HEK293 (cell line): ENCODE measurements at regions not wholly inside any gene's neighbourhood (a gene's known extent, or its start where the extent isn't known, plus 50 kb on each side); places are given as distances from the start of the nearest gene placed in this dataset.
"Not testable (repeated sequence)": the region's sequence is repeated elsewhere in the genome, so short reads cannot be mapped to it uniquely, and the experiment has no call there.

Experiments
- CTCF ChIP-seq: fragments of 450-650 bp; formaldehyde crosslinking; IDR thresholded peaks from 2 replicates; pipeline ENCODE4 v1.5.1; 2016; ENCODE audit warnings: missing biosample characterization, missing genetic modification characterization
- HIC1 ChIP-seq: fragments of 450-650 bp; formaldehyde crosslinking; IDR thresholded peaks from 2 replicates; pipeline ENCODE4 v1.5.1; 2016; ENCODE audit warnings: missing biosample characterization, missing genetic modification characterization
- PATZ1 ChIP-seq: fragments of 450-650 bp; formaldehyde crosslinking; IDR thresholded peaks from 2 replicates; pipeline ENCODE4 v1.5.1; 2016; ENCODE audit warnings: missing biosample characterization, missing genetic modification characterization
- SALL2 ChIP-seq: fragments of 450-650 bp; formaldehyde crosslinking; IDR thresholded peaks from 2 replicates; pipeline ENCODE4 v1.5.0; 2017; ENCODE audit warnings: missing biosample characterization, mild to moderate bottlenecking, missing genetic modification characterization, borderline replicate concordance
- ZNF2 ChIP-seq: fragments of 450-650 bp; formaldehyde crosslinking; IDR thresholded peaks from 2 replicates; pipeline ENCODE4 v1.5.1; 2016; ENCODE audit warnings: missing biosample characterization, missing genetic modification characterization
- ZNF221 ChIP-seq: fragments of 450-650 bp; formaldehyde crosslinking; IDR thresholded peaks from 2 replicates; pipeline ENCODE4 v1.5.1; 2017; ENCODE audit warnings: missing biosample characterization, missing genetic modification characterization, borderline replicate concordance
- ZNF311 ChIP-seq: fragments of 450-650 bp; formaldehyde crosslinking; IDR thresholded peaks from 2 replicates; pipeline ENCODE4 v1.5.1; 2017; ENCODE audit warnings: missing biosample characterization, missing genetic modification characterization, borderline replicate concordance
- ZNF341 ChIP-seq: fragments of 450-650 bp; formaldehyde crosslinking; IDR thresholded peaks from 2 replicates; pipeline ENCODE4; 2016; ENCODE audit warnings: low read depth, missing biosample characterization, missing genetic modification characterization
- ZNF433 ChIP-seq: fragments of 450-650 bp; formaldehyde crosslinking; IDR thresholded peaks from 2 replicates; pipeline ENCODE4 v1.5.1; 2016; ENCODE audit warnings: missing biosample characterization, missing genetic modification characterization, low read depth

GRCh38 chr14:19231421-19231820, 202.7 kb downstream of the POTEG start:
- TF ChIP-seq CTCF; HIC1 (tag by site-specific recombination); ZNF341; PATZ1 (tag by site-specific recombination); ZNF2 (tag by site-specific recombination); ZNF311 (tag by site-specific recombination); SALL2 (tag by site-specific recombination); ZNF221 (tag by site-specific recombination); ZNF433: not testable (repeated sequence)
